Stimulated activated CD4-positive, alpha-beta T cell treated with anti-CD3 and anti-CD28 coated beads, Interleukin-4, amount 100 ng/mL, for 4 hours (primary cell): ENCODE measurements at regions not wholly inside any gene's neighbourhood (a gene's known extent, or its start where the extent isn't known, plus 50 kb on each side); places are given as distances from the start of the nearest gene placed in this dataset.

Experiments used
- DNase-seq, 2 experiments: peaks; one replicate each; pipeline ENCODE4 v3.0.0-alpha.2; 2020

DNA sequence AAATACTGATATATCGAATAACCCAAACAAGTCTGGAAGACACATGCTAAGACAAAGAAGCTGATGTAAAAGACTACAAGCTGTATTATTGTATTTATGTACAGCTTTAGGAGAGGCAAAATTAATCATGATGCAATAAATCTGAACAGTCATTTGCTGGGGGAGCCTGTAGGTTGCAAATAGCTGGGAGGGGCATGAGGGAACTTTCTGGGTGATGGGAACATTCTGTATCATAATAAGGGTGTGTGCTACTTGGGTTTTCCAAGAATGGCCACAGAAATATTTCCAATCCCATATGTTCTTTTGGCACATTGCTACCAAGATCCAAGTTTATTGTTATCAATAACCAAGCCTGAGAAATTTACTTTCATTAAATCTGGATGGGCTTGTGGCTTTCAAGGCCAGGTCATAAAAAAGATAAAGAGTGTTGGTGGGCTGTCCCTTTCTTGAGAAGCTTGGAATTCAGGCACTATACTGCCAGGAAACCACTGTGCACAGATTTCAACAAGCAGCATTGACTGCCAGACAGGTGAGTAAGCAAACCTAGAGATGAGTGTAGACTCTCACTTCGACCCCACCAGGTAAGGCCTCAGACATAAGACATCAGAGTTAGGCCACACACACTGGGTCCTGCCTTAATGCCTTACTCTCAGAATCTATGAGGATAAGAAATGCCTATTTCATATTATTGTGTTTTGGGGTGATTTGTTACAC, 629.7 kb upstream of the FZD8 start:
- DNase-seq = no peak

GRCh38 chr10:36269222-36269621, 627.1 kb upstream of the FZD8 start:
- DNase-seq = no peak

DNA sequence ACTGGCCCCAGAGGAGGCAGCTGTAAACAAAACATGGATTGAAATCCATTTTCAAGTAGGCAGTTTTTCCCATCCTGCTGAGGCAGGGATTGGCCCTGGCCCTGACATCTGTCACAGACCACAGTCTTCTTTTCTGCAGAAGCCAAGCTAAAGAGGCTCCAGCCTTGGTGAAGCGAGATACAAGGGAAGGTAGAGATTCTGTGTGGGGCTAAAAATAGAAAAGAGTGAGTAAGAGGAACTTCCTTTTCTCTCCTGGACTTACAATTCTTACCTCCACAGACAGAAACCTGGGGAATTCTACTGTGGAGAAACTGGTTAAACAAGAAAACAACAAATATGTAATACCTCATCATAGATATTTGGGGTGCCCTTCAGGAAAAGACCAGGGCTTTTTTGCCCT, 624.8 kb upstream of the FZD8 start:
- no peak for DNase-seq

DNA sequence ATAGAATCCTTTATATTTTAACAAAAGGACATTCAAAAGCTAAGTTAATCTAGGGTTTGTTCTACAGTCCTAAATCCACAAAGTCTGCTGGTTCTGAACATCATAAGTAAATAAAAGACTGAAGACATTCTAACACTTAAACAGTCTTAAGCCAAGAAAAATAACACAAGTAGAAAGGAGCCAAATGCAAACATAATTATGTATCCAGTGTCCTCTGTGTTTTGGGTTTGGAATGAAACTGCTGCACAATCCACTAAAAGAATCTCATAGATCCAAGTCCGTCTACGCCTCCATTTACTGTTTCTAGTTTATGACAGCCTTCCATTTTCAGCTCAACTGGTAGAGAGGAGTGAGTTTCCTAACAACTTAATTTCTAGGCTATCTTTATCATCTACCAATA, 623.6 kb upstream of the FZD8 start:
- no peak for DNase-seq

GRCh38 chr10:36263871-36264270, 621.8 kb upstream of the FZD8 start:
- DNase-seq = no peak

- no peak for DNase-seq
Measured at GRCh38 chr10:36256948-36257356, 614.9 kb upstream of the FZD8 start.

DNA sequence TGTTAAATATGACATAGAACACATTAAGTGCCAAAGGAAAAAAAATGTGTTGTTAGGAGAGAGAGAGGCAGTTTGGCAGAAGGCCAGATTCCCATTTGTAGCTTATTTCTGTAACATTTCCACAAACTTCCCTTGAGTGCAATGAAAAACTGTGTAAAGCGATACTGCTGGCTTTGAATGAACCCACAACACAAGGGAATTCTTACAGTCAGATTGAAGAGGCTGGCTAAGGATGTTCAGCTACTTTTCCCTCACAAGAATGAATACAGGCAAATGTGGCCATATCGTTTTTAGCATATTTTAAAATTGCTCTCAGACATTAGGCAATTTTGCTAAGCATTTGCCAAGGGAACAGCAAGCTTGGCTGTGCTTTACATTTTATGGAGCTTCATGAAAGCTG, 614.1 kb upstream of the FZD8 start:
- no peak for DNase-seq

DNA sequence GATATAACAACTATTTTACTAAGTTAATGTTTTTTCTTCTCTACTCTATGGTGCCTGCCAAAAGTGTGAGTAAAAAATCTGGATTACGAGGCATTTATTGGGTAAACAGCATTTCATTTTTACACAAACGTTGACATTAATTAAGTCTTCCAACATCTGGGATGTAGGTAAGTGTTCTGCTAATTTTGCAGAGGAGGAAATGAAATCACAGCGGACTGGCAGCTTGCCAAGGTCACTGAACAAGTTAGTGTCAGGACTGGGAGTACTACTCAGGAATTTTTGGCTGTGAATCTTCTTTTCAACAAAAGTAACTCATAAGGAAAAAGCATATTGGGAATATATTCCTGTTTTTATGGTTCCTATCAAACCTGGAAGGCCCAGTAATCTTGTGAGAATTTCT, 612.1 kb upstream of the FZD8 start:
- no peak for DNase-seq

GRCh38 chr10:36253731-36254130, 611.6 kb upstream of the FZD8 start:
- no peak for DNase-seq

DNA sequence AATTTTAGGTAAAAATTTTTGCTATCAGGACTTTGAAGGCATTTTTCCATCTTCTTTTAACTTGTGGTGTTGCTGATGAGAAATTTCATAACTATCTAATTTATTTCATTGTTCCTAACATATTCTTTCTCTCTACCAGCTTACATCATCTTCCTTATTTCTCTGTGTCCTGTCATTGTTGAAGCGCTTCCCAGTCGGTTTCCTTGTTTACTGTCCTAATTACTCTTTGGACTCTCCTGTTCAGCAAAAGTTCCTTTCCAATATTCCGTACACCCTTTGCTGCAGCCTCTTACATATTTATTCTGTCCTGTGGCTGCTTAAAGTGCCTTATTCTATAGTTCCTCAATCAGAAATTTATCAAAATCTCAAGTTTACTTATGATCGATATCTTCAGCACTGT, 609.0 kb upstream of the FZD8 start:
- DNase-seq = no peak

GRCh38 chr10:36248304-36248981, 606.3 kb upstream of the FZD8 start:
- DNase-seq = no peak

- DNase-seq = no peak
Measured at GRCh38 chr10:36247478-36247877, 605.4 kb upstream of the FZD8 start.

GRCh38 chr10:36236931-36237330, 594.8 kb upstream of the FZD8 start:
- DNase-seq = no peak

- DNase-seq = no peak
Measured at GRCh38 chr10:36236341-36236740, 594.2 kb upstream of the FZD8 start.

- DNase-seq = no peak
Measured at GRCh38 chr10:36232935-36233334, 590.8 kb upstream of the FZD8 start.

DNA sequence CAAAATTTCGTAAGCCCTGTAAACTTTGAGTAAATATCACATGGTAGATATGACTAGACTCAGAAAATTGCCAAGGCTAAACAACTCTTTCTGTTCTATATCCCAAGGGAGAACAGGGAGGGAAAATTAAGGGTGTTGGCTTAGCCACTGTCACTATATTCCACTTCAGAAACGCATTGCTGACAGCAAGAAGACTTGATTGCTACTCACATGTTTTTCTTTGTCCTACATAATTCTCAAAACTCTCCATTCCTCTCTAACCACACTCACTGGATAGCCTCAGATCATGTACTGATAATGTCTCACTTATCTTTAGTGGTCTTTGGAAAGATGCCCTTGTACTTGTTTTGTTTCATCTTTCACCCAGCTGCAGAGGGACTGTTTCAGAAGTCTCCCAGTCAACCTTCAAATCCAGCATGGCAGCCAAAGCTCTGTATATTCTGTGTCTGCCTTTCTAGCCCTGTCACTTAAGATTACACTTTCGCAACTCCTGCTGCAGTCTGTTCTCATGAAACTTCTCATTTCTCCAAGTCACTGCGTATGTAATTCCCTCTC, 582.4 kb upstream of the FZD8 start:
- no peak for DNase-seq

- no peak for DNase-seq
Measured at GRCh38 chr10:36221101-36221500, 579.0 kb upstream of the FZD8 start.

GRCh38 chr10:36220151-36220550, 578.1 kb upstream of the FZD8 start:
- DNase-seq = no peak

DNA sequence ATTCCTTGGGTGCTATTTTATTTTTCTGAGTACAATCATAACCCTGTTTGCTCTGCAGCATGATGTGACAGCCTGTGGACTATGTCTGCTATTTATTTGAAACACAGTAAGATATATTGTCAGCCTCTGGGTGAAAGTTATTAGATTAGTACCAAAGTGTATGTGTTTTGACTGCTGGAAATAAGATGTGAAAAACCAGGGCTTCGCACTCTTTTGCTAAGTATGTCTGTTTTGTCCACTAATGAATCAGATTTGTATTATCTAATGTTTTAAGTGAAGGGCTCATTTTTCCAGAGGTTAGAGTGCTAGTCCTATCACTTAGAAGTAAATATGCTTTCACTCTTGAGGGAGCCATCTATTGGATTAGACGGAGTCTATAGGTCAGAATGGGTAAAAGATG, 569.8 kb upstream of the FZD8 start:
- no peak for DNase-seq

- DNase-seq = no peak
Measured at GRCh38 chr10:36209480-36209879, 567.4 kb upstream of the FZD8 start.

GRCh38 chr10:36202881-36203280, 560.8 kb upstream of the FZD8 start:
- no peak for DNase-seq

DNA sequence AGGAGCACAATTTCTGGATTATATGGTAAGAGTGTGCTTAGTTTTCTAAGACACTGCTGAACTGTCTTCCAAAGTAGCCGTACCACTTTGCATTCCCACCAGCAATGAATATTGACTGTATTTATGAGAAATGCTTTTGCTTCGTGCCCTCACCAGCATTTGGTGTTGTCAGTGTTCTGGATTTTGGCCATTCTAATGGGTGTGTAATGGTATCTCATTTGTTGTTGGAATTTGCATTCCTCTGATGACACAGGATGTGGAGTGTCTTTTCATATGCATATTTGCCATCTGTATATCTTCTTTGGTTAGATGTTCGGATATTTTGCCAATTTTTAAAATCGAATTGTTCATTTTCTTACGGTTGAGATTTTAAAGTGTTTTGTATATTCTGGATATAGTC, 558.5 kb upstream of the FZD8 start:
- DNase-seq = no peak

DNA sequence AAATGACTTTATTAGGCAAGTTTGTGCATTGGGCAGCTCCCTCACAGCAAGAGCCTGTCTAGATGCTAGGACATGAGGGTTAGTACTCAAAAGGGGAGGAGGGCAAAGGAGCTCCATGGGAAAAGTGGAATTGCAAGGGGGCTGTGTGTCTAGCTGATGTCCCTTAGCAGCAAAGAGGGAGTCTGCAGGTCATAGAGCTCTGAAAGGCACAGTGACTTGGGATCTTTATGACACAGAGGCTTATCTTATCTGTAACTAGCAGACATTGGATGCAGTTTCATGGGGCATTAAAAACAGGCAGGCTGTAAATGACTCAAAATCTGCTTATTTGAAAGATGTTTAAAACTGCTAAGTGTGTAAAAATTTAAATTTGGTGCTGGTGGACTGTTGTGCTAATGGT, 556.2 kb upstream of the FZD8 start:
- DNase-seq = no peak

DNA sequence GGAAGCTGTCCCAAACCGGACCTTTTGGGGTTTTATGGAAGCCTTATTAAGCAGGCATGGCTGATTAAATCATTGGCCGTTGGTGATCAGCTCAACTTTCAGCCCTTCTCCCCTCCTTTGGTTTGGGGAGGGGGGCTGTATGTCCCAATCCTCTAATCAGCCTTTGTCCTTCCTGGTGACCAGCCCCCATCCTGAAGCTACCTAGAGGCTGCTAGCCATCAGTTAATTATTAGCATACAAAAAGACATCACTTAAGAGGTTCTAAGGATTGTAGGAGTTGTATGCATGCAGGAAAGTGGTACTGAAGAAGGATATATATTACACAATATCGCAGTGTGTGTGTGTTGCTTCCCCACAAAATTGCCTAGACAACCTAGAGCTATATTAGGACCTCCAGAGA, 553.3 kb upstream of the FZD8 start:
- DNase-seq = no peak

- no peak for DNase-seq
Measured at GRCh38 chr10:36194276-36194675, 552.2 kb upstream of the FZD8 start.
